NT2/D1 (cell line): ENCODE measurements at regions not wholly inside any gene's neighbourhood (a gene's known extent, or its start where the extent isn't known, plus 50 kb on each side); places are given as distances from the start of the nearest gene placed in this dataset.

Experiments
- SUZ12 ChIP-seq: IDR thresholded peaks from 2 replicates; pipeline ENCODE4 v1.6.1; 2011; ENCODE audit not compliant: insufficient read length, insufficient read depth; ENCODE audit errors: extremely low read depth
- ZNF274 ChIP-seq: IDR thresholded peaks from 2 replicates; pipeline ENCODE4 v1.6.1; 2011; ENCODE audit warnings: mild to moderate bottlenecking, low read depth, low read length

GRCh38 chr6:26301638-26302037 lies 63.4 kb upstream of the BTN3A2 start:
- TF ChIP-seq SUZ12 (no peak), ZNF274 (no peak)
